Rectal smooth muscle tissue (tissue), 1 donor: ENCODE measurements at regions not wholly inside any gene's neighbourhood (a gene's known extent, or its start where the extent isn't known, plus 50 kb on each side); places are given as distances from the start of the nearest gene placed in this dataset.
"Not testable (repeated sequence)": the region's sequence is repeated elsewhere in the genome, so short reads cannot be mapped to it uniquely, and the experiment has no call there.

ENCODE experiments used
- H3K27ac ChIP-seq: one replicate; pipeline ENCODE4 v1.7.0; 2013; ENCODE audit warnings: low read depth, low read length, inconsistent platforms
- H3K27me3 ChIP-seq: one replicate; pipeline ENCODE4 v1.7.0; 2013; ENCODE audit warnings: low read length; ENCODE audit not compliant: control insufficient read depth, insufficient read depth
- H3K36me3 ChIP-seq: one replicate; pipeline ENCODE4 v1.7.0; 2013; ENCODE audit warnings: low read length; ENCODE audit not compliant: control insufficient read depth, insufficient read depth
- H3K4me1 ChIP-seq: one replicate; pipeline ENCODE4 v1.7.0; 2013; ENCODE audit warnings: low read length; ENCODE audit not compliant: control insufficient read depth, insufficient read depth
- H3K4me3 ChIP-seq: one replicate; pipeline ENCODE4 v1.7.0; 2013; ENCODE audit warnings: low read length
- H3K9ac ChIP-seq: one replicate; pipeline ENCODE4 v1.7.0; 2013; ENCODE audit warnings: low read length

GRCh38 chr2:39570130-39570555 lies 95.6 kb upstream of the TMEM178A start:
- H3K4me3 ChIP-seq: no peak overlapping the region
- no peak overlapping the region for H3K27ac ChIP-seq
- H3K9ac ChIP-seq: no peak overlapping the region
- no peaks in the 10 kb centered on the region for H3K27me3 ChIP-seq
- peaks cover 3% of the 10 kb centered on the region for H3K4me1 ChIP-seq
- H3K36me3 ChIP-seq: no peaks in the 10 kb centered on the region

- no peak overlapping the region for H3K9ac ChIP-seq
- no peaks in the 10 kb centered on the region for H3K36me3 ChIP-seq
- H3K27ac ChIP-seq: no peak overlapping the region
- H3K4me3 ChIP-seq: no peak overlapping the region
- H3K27me3 ChIP-seq: no peaks in the 10 kb centered on the region
- peaks cover 3% of the 10 kb centered on the region for H3K4me1 ChIP-seq
Observed at GRCh38 chr2:39570614-39571013, 95.1 kb upstream of the TMEM178A start.

- H3K9ac ChIP-seq: no peak overlapping the region
- no peaks in the 10 kb centered on the region for H3K27me3 ChIP-seq
- H3K36me3 ChIP-seq: no peaks in the 10 kb centered on the region
- H3K4me3 ChIP-seq: no peak overlapping the region
- no peak overlapping the region for H3K27ac ChIP-seq
- H3K4me1 ChIP-seq: peaks cover 3% of the 10 kb centered on the region
Observed at GRCh38 chr2:39571111-39571731, 94.5 kb upstream of the TMEM178A start.

GRCh38 chr2:39573276-39573675 lies 92.4 kb upstream of the TMEM178A start:
- no peak overlapping the region for H3K27ac ChIP-seq
- no peaks in the 10 kb centered on the region for H3K36me3 ChIP-seq
- H3K9ac ChIP-seq: no peak overlapping the region
- H3K4me1 ChIP-seq: peaks cover 3% of the 10 kb centered on the region
- no peak overlapping the region for H3K4me3 ChIP-seq
- no peaks in the 10 kb centered on the region for H3K27me3 ChIP-seq

- no peaks in the 10 kb centered on the region for H3K27me3 ChIP-seq
- H3K4me1 ChIP-seq: no peaks in the 10 kb centered on the region
- H3K27ac ChIP-seq: no peak overlapping the region
- no peak overlapping the region for H3K4me3 ChIP-seq
- H3K36me3 ChIP-seq: no peaks in the 10 kb centered on the region
- H3K9ac ChIP-seq: no peak overlapping the region
Observed at GRCh38 chr2:39581866-39582265, 83.9 kb upstream of the TMEM178A start.

- no peak overlapping the region for H3K9ac ChIP-seq
- H3K4me1 ChIP-seq: no peaks in the 10 kb centered on the region
- H3K36me3 ChIP-seq: no peaks in the 10 kb centered on the region
- H3K27me3 ChIP-seq: no peaks in the 10 kb centered on the region
- no peak overlapping the region for H3K4me3 ChIP-seq
- H3K27ac ChIP-seq: no peak overlapping the region
Observed at GRCh38 chr2:39583213-39583612, 82.5 kb upstream of the TMEM178A start.

GRCh38 chr2:39583781-39584180 lies 81.9 kb upstream of the TMEM178A start:
- Histone ChIP-seq H3K4me3 (no peak overlapping the region), H3K9ac (no peak overlapping the region), H3K36me3 (no peaks in the 10 kb centered on the region), H3K27me3 (no peaks in the 10 kb centered on the region), H3K4me1 (no peaks in the 10 kb centered on the region), H3K27ac (no peak overlapping the region)

GRCh38 chr2:39584283-39584965 lies 81.3 kb upstream of the TMEM178A start:
- Histone ChIP-seq H3K4me1 (no peaks in the 10 kb centered on the region), H3K27me3 (no peaks in the 10 kb centered on the region), H3K36me3 (no peaks in the 10 kb centered on the region), H3K4me3 (no peak overlapping the region), H3K9ac (no peak overlapping the region), H3K27ac (no peak overlapping the region)

GRCh38 chr2:39585531-39585930 lies 80.2 kb upstream of the TMEM178A start:
- not testable (repeated sequence) for H3K4me3 ChIP-seq, H3K36me3 ChIP-seq, H3K27me3 ChIP-seq, H3K4me1 ChIP-seq, H3K9ac ChIP-seq, H3K27ac ChIP-seq

- H3K9ac ChIP-seq: no peak overlapping the region
- H3K36me3 ChIP-seq: no peaks in the 10 kb centered on the region
- H3K27me3 ChIP-seq: no peaks in the 10 kb centered on the region
- H3K27ac ChIP-seq: no peak overlapping the region
- no peaks in the 10 kb centered on the region for H3K4me1 ChIP-seq
- no peak overlapping the region for H3K4me3 ChIP-seq
Observed at GRCh38 chr2:39587168-39587567, 78.5 kb upstream of the TMEM178A start.

GRCh38 chr2:39587641-39588040 lies 78.1 kb upstream of the TMEM178A start:
- no peak overlapping the region for H3K27ac ChIP-seq
- no peak overlapping the region for H3K9ac ChIP-seq
- H3K36me3 ChIP-seq: no peaks in the 10 kb centered on the region
- no peak overlapping the region for H3K4me3 ChIP-seq
- no peaks in the 10 kb centered on the region for H3K4me1 ChIP-seq
- no peaks in the 10 kb centered on the region for H3K27me3 ChIP-seq

- no peak overlapping the region for H3K4me3 ChIP-seq
- no peaks in the 10 kb centered on the region for H3K27me3 ChIP-seq
- peaks cover 4% of the 10 kb centered on the region for H3K4me1 ChIP-seq
- H3K36me3 ChIP-seq: no peaks in the 10 kb centered on the region
- H3K9ac ChIP-seq: no peak overlapping the region
- H3K27ac ChIP-seq: no peak overlapping the region
Observed at GRCh38 chr2:39593439-39594393, 72.0 kb upstream of the TMEM178A start.
